Peyer's patch (tissue), 4 donors: ENCODE measurements at regions not wholly inside any gene's neighbourhood (a gene's known extent, or its start where the extent isn't known, plus 50 kb on each side); places are given as distances from the start of the nearest gene placed in this dataset.

Source experiments
- POLR2A ChIP-seq, 2 donors: fragments of 450-650 bp; IDR thresholded peaks; one replicate each; pipeline ENCODE4 v1.5.1; 2017; ENCODE audit warnings: antibody characterized with exemption in 2 of 2, mild to moderate bottlenecking in 2 of 2, moderate library complexity in 2 of 2
- TF ChIP-seq, protein P1 (sequence below), 6 experiments: fragments of 450-650 bp in 4 of 6; fragments of 200-600 bp in 2 of 6; sonication (generic) in 1 of 6; IDR thresholded peaks; one replicate each; pipeline ENCODE4 v1.5.1; 2017 to 2019; ENCODE audit warnings: antibody characterized with exemption in 6 of 6, mild to moderate bottlenecking in 3 of 6, moderate library complexity in 1 of 6

DNA sequence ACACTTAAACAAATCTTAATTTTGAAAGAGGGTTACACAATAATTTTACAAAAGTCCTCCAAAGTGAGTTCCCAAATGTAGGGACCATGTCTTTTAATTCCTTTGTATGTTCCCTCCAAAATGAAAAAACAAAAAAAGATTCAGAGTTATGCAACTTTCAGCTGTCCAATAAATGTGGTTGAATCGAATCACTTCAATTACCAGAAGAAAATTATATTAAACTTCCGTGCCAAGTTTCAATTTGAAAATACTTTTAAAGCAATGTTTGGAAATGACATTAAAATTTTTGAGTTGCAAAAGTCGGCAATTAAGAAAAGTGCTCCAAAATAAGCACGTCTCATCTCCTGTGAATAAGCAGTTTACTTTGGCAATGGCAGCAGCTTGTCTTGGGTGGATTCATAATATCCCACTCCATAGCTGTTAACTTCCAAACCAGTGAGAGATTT, 60.3 kb upstream of the C1GALT1 start:
- TF ChIP-seq, protein P1, sequence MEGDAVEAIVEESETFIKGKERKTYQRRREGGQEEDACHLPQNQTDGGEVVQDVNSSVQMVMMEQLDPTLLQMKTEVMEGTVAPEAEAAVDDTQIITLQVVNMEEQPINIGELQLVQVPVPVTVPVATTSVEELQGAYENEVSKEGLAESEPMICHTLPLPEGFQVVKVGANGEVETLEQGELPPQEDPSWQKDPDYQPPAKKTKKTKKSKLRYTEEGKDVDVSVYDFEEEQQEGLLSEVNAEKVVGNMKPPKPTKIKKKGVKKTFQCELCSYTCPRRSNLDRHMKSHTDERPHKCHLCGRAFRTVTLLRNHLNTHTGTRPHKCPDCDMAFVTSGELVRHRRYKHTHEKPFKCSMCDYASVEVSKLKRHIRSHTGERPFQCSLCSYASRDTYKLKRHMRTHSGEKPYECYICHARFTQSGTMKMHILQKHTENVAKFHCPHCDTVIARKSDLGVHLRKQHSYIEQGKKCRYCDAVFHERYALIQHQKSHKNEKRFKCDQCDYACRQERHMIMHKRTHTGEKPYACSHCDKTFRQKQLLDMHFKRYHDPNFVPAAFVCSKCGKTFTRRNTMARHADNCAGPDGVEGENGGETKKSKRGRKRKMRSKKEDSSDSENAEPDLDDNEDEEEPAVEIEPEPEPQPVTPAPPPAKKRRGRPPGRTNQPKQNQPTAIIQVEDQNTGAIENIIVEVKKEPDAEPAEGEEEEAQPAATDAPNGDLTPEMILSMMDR (IDR thresholded peaks at IDR 0.05): no peak
- TF ChIP-seq POLR2A (IDR thresholded peaks at IDR 0.05): no peak
